ENCODE measurements at regions not wholly inside any gene's neighbourhood (a gene's known extent, or its start where the extent isn't known, plus 50 kb on each side); places are given as distances from the start of the nearest gene placed in this dataset.

- no peak for TF ChIP-seq Cebpa-rat (IDR thresholded peaks at IDR 0.05)
- H3K9ac ChIP-seq, result no peak overlapping the region
- H3K27me3 ChIP-seq, result no peaks in the 10 kb centered on the region
- H3K4me2 ChIP-seq, result peak overlapping the region in 9 of 11 experiments; percentile 2 to 53 (median 38); a peak in 13 of 22 replicates
- H3K4me1 ChIP-seq, result peaks cover 0 to 9% (median 5%) of the 10 kb centered on the region in 10 experiments; a peak in 8 of 20 replicates
- no peaks in the 10 kb centered on the region for H3K36me3 ChIP-seq
- peak overlapping the region in 1 of 11 experiments; percentile 2; a peak in 2 of 22 replicates for H3K27ac ChIP-seq
- H3K9me3 ChIP-seq (replicated peaks in 1 of 11), result no peaks in the 10 kb centered on the region
- H3K4me3 ChIP-seq, result no peak overlapping the region
- no peaks in the 10 kb centered on the region for H4K20me1 ChIP-seq
Measured at GRCh38 chr10:108902619-108903285, 1020.6 kb downstream of the XPNPEP1 start.

GRCh38 chr10:108901781-108902618, 1021.3 kb downstream of the XPNPEP1 start:
- H3K4me2 ChIP-seq, result peak overlapping the region in 9 of 11 experiments; percentile 2 to 53 (median 38); a peak in 14 of 22 replicates
- TF ChIP-seq Cebpa-rat (IDR thresholded peaks at IDR 0.05), result no peak

GRCh38 chr10:108899670-108900069, 1023.6 kb downstream of the XPNPEP1 start:
- H3K36me3 ChIP-seq, result no peaks in the 10 kb centered on the region
- H3K4me2 ChIP-seq, result no peak overlapping the region
- no peak overlapping the region for H3K4me3 ChIP-seq
- H3K4me1 ChIP-seq, result peaks cover 0 to 14% (median 10%) of the 10 kb centered on the region in 10 experiments; a peak in 16 of 20 replicates
- H3K9me3 ChIP-seq (replicated peaks in 1 of 11), result no peaks in the 10 kb centered on the region
- TF ChIP-seq Cebpa-rat (IDR thresholded peaks at IDR 0.05), result no peak
- H3K27me3 ChIP-seq, result no peaks in the 10 kb centered on the region
- no peak overlapping the region for H3K27ac ChIP-seq
- no peaks in the 10 kb centered on the region for H4K20me1 ChIP-seq
- no peak overlapping the region for H3K9ac ChIP-seq

More at GRCh38 chr10:108901781-108902618, 1021.3 kb downstream of the XPNPEP1 start:
- H3K4me3 ChIP-seq, result no peak overlapping the region
- peaks cover 0 to 9% (median 5%) of the 10 kb centered on the region in 10 experiments; a peak in 8 of 20 replicates for H3K4me1 ChIP-seq
- no peak overlapping the region; a peak in 1 of 22 replicates for H3K27ac ChIP-seq
- H3K27me3 ChIP-seq, result no peaks in the 10 kb centered on the region
- H3K36me3 ChIP-seq, result no peaks in the 10 kb centered on the region
- H3K9ac ChIP-seq, result no peak overlapping the region
- H3K9me3 ChIP-seq (replicated peaks in 1 of 11), result no peaks in the 10 kb centered on the region
- H4K20me1 ChIP-seq, result no peaks in the 10 kb centered on the region

GRCh38 chr10:108894402-108895301, 1028.7 kb downstream of the XPNPEP1 start:
- Histone ChIP-seq H4K20me1 (no peaks in the 10 kb centered on the region), H3K4me1 (peaks cover 0 to 13% (median 9%) of the 10 kb centered on the region in 10 experiments; a peak in 14 of 20 replicates), H3K4me2 (peak overlapping the region in 10 of 11 experiments; percentile 3 to 46 (median 25); a peak in 14 of 22 replicates), H3K9ac (no peak overlapping the region), H3K27me3 (no peaks in the 10 kb centered on the region), H3K4me3 (no peak overlapping the region), H3K36me3 (no peaks in the 10 kb centered on the region), H3K9me3 (replicated peaks in 1 of 11) (no peaks in the 10 kb centered on the region), H3K27ac (0 out of 22 replicates have a peak overlapping the region, but pooled peaks of 1 of the 11 experiments have one; percentile 23)
- no peak for TF ChIP-seq Cebpa-rat (IDR thresholded peaks at IDR 0.05)

- Histone ChIP-seq H3K4me2 (no peak overlapping the region), H3K36me3 (no peaks in the 10 kb centered on the region)
- no peak for TF ChIP-seq Cebpa-rat (IDR thresholded peaks at IDR 0.05)
Measured at GRCh38 chr10:108877095-108877561, 1046.2 kb downstream of the XPNPEP1 start.

GRCh38 chr10:108872854-108873253, 1050.5 kb downstream of the XPNPEP1 start:
- H3K4me2 ChIP-seq, result no peak overlapping the region
- no peaks in the 10 kb centered on the region for H3K27me3 ChIP-seq
- no peaks in the 10 kb centered on the region for H4K20me1 ChIP-seq
- TF ChIP-seq Cebpa-rat (IDR thresholded peaks at IDR 0.05), result no peak
- H3K9ac ChIP-seq, result no peak overlapping the region
- no peak overlapping the region for H3K4me3 ChIP-seq
- H3K9me3 ChIP-seq (replicated peaks in 1 of 11), result no peaks in the 10 kb centered on the region
- H3K27ac ChIP-seq, result no peak overlapping the region
- no peaks in the 10 kb centered on the region for H3K4me1 ChIP-seq
- no peaks in the 10 kb centered on the region for H3K36me3 ChIP-seq

More at GRCh38 chr10:108877095-108877561, 1046.2 kb downstream of the XPNPEP1 start:
- no peak overlapping the region for H3K27ac ChIP-seq
- no peaks in the 10 kb centered on the region for H4K20me1 ChIP-seq
- H3K27me3 ChIP-seq, result no peaks in the 10 kb centered on the region
- no peak overlapping the region for H3K4me3 ChIP-seq
- H3K4me1 ChIP-seq, result no peaks in the 10 kb centered on the region
- no peaks in the 10 kb centered on the region for H3K9me3 ChIP-seq (replicated peaks in 1 of 11)
- H3K9ac ChIP-seq, result no peak overlapping the region

GRCh38 chr10:108868881-108869280, 1054.4 kb downstream of the XPNPEP1 start:
- Histone ChIP-seq H3K27ac (no peak overlapping the region), H3K9me3 (replicated peaks in 1 of 11) (no peaks in the 10 kb centered on the region), H3K4me2 (no peak overlapping the region), H4K20me1 (no peaks in the 10 kb centered on the region), H3K4me3 (no peak overlapping the region), H3K9ac (no peak overlapping the region), H3K27me3 (no peaks in the 10 kb centered on the region), H3K4me1 (no peaks in the 10 kb centered on the region), H3K36me3 (no peaks in the 10 kb centered on the region)
- no peak for TF ChIP-seq Cebpa-rat (IDR thresholded peaks at IDR 0.05)

GRCh38 chr10:108862676-108863350, 1060.5 kb downstream of the XPNPEP1 start:
- Histone ChIP-seq H3K9me3 (replicated peaks in 1 of 11) (peaks cover 0 to 5% (median 0%) of the 10 kb centered on the region in 11 experiments; a peak in 1 of 22 replicates), H3K4me1 (no peaks in the 10 kb centered on the region), H3K9ac (no peak overlapping the region), H3K4me3 (no peak overlapping the region), H4K20me1 (no peaks in the 10 kb centered on the region), H3K27ac (no peak overlapping the region), H3K27me3 (no peaks in the 10 kb centered on the region), H3K36me3 (no peaks in the 10 kb centered on the region), H3K4me2 (no peak overlapping the region)
- TF ChIP-seq Cebpa-rat (IDR thresholded peaks at IDR 0.05), result no peak

All from BLaER1 treated with 17β-estradiol and CSF1 and Interleukin-3, amounts not matched to agents 10 nM and 100 nM (cell line).